ENCODE measurements at regions not wholly inside any gene's neighbourhood (a gene's known extent, or its start where the extent isn't known, plus 50 kb on each side); places are given as distances from the start of the nearest gene placed in this dataset.
A peak's percentile ranks its signal among the peaks of the same experiment; 100 is the strongest.

DNA sequence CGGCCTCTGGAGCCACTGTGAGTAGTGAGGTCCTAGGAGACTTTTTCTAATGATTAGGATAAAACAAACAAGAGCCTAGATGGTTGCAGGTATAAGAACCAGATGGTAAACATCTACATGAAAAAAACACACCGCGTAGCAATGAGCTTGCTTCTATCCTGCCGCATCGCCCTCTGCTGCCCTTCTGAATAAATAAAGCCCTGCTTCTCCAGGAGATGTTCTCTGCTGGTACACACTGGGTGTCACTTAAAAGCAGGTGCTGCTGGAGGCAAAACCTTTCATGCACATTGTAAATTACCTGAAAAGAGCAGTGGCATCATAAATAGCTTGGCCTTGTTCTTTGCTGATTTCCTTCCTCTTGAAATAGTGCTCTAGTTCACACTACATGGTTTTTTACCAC is 164.4 kb upstream of the TOPAZ1 start:
- Histone ChIP-seq H3K9me3 (ENCODE audit: control insufficient read depth in 4 of 4, insufficient read depth in 3 of 4, low read length in 3 of 4) (peaks cover 0 to 2% (median 0%) of the 10 kb centered on the region in 4 donors), H3K9ac (ENCODE audit: insufficient read depth in 1 of 2, low read length in 2 of 2) (no peak overlapping the region), H3K4me1 (ENCODE audit: control insufficient read depth in 5 of 5, insufficient read depth in 5 of 5, low read length in 5 of 5) (peaks cover 0 to 4% (median 0%) of the 10 kb centered on the region in 5 donors), H3K27ac (ENCODE audit: low read depth in 1 of 2, low read length in 1 of 2) (no peak overlapping the region), H3K36me3 (ENCODE audit: control insufficient read depth in 4 of 4, insufficient read depth in 4 of 4, low read length in 4 of 4) (no peaks in the 10 kb centered on the region), H3K4me3 (no peak overlapping the region), H3K27me3 (ENCODE audit: control insufficient read depth in 3 of 3, insufficient read depth in 3 of 3, low read length in 2 of 3) (no peaks in the 10 kb centered on the region)
- TF ChIP-seq, protein P1, sequence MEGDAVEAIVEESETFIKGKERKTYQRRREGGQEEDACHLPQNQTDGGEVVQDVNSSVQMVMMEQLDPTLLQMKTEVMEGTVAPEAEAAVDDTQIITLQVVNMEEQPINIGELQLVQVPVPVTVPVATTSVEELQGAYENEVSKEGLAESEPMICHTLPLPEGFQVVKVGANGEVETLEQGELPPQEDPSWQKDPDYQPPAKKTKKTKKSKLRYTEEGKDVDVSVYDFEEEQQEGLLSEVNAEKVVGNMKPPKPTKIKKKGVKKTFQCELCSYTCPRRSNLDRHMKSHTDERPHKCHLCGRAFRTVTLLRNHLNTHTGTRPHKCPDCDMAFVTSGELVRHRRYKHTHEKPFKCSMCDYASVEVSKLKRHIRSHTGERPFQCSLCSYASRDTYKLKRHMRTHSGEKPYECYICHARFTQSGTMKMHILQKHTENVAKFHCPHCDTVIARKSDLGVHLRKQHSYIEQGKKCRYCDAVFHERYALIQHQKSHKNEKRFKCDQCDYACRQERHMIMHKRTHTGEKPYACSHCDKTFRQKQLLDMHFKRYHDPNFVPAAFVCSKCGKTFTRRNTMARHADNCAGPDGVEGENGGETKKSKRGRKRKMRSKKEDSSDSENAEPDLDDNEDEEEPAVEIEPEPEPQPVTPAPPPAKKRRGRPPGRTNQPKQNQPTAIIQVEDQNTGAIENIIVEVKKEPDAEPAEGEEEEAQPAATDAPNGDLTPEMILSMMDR (IDR thresholded peaks at IDR 0.05; ENCODE audit: control extremely low read depth, extremely low read depth) = no peak
- ATAC-seq (ENCODE audit: insufficient read depth, low FRiP score) = no peak
- DNase-seq = peak in 1 of 3 donors; percentile 8
- WGBS, 2 donors = 56 to 65% methylated on average over 5 of the region's 5 CpGs

GRCh38 chr3:44078863-44079262 is 162.8 kb upstream of the TOPAZ1 start:
- TF ChIP-seq, protein P1 (IDR thresholded peaks at IDR 0.05; ENCODE audit: control extremely low read depth, extremely low read depth) = no peak
- DNase-seq (no peak), ATAC-seq (ENCODE audit: insufficient read depth, low FRiP score) (no peak)
- Histone ChIP-seq H3K4me3 (no peak overlapping the region), H3K36me3 (ENCODE audit: control insufficient read depth in 4 of 4, insufficient read depth in 4 of 4, low read length in 4 of 4) (no peaks in the 10 kb centered on the region), H3K27me3 (ENCODE audit: control insufficient read depth in 3 of 3, insufficient read depth in 3 of 3, low read length in 2 of 3) (no peaks in the 10 kb centered on the region), H3K9me3 (ENCODE audit: control insufficient read depth in 4 of 4, insufficient read depth in 3 of 4, low read length in 3 of 4) (no peaks in the 10 kb centered on the region), H3K27ac (ENCODE audit: low read depth in 1 of 2, low read length in 1 of 2) (no peak overlapping the region), H3K4me1 (ENCODE audit: control insufficient read depth in 5 of 5, insufficient read depth in 5 of 5, low read length in 5 of 5) (peaks cover 0 to 4% (median 0%) of the 10 kb centered on the region in 5 donors), H3K9ac (ENCODE audit: insufficient read depth in 1 of 2, low read length in 2 of 2) (no peak overlapping the region)
- WGBS, 2 donors = 89 to 95% methylated on average over 7 of the region's 7 CpGs

- Histone ChIP-seq H3K4me3 (no peak overlapping the region), H3K27ac (ENCODE audit: low read depth in 1 of 2, low read length in 1 of 2) (no peak overlapping the region), H3K9ac (ENCODE audit: insufficient read depth in 1 of 2, low read length in 2 of 2) (no peak overlapping the region), H3K27me3 (ENCODE audit: control insufficient read depth in 3 of 3, insufficient read depth in 3 of 3, low read length in 2 of 3) (no peaks in the 10 kb centered on the region), H3K9me3 (ENCODE audit: control insufficient read depth in 4 of 4, insufficient read depth in 3 of 4, low read length in 3 of 4) (no peaks in the 10 kb centered on the region), H3K36me3 (ENCODE audit: control insufficient read depth in 4 of 4, insufficient read depth in 4 of 4, low read length in 4 of 4) (no peaks in the 10 kb centered on the region), H3K4me1 (ENCODE audit: control insufficient read depth in 5 of 5, insufficient read depth in 5 of 5, low read length in 5 of 5) (peaks cover 0 to 4% (median 0%) of the 10 kb centered on the region in 5 donors)
- TF ChIP-seq, protein P1 (IDR thresholded peaks at IDR 0.05; ENCODE audit: control extremely low read depth, extremely low read depth) = no peak
- 75 to 92% methylated on average over 1 of the region's 1 CpG for WGBS, 2 donors
- no peak for ATAC-seq (ENCODE audit: insufficient read depth, low FRiP score)
- DNase-seq = no peak
These were observed 161.8 kb upstream of the TOPAZ1 start for GRCh38 chr3:44079916-44080315.

- no peak overlapping the region for H3K9ac ChIP-seq (ENCODE audit: insufficient read depth in 1 of 2, low read length in 2 of 2)
- H3K4me1 ChIP-seq (ENCODE audit: control insufficient read depth in 5 of 5, insufficient read depth in 5 of 5, low read length in 5 of 5) = peaks cover 0 to 4% (median 0%) of the 10 kb centered on the region in 5 donors
- no peaks in the 10 kb centered on the region for H3K27me3 ChIP-seq (ENCODE audit: control insufficient read depth in 3 of 3, insufficient read depth in 3 of 3, low read length in 2 of 3)
- H3K9me3 ChIP-seq (ENCODE audit: control insufficient read depth in 4 of 4, insufficient read depth in 3 of 4, low read length in 3 of 4) = no peaks in the 10 kb centered on the region
- no peaks in the 10 kb centered on the region for H3K36me3 ChIP-seq (ENCODE audit: control insufficient read depth in 4 of 4, insufficient read depth in 4 of 4, low read length in 4 of 4)
- H3K4me3 ChIP-seq = no peak overlapping the region
- no peak overlapping the region for H3K27ac ChIP-seq (ENCODE audit: low read depth in 1 of 2, low read length in 1 of 2)
- ATAC-seq (ENCODE audit: insufficient read depth, low FRiP score) = no peak
- DNase-seq = no peak
- 75 to 79% methylated on average over 11 of the region's 11 CpGs for WGBS, 2 donors
- TF ChIP-seq, protein P1 (IDR thresholded peaks at IDR 0.05; ENCODE audit: control extremely low read depth, extremely low read depth) = no peak
These were observed 161.1 kb upstream of the TOPAZ1 start for GRCh38 chr3:44080474-44081072.

Data from lung (tissue), 11 donors.